ENCODE measurements at regions not wholly inside any gene's neighbourhood (a gene's known extent, or its start where the extent isn't known, plus 50 kb on each side); places are given as distances from the start of the nearest gene placed in this dataset.
"Not testable (repeated sequence)": the region's sequence is repeated elsewhere in the genome, so short reads cannot be mapped to it uniquely, and the experiment has no call there.

DNA sequence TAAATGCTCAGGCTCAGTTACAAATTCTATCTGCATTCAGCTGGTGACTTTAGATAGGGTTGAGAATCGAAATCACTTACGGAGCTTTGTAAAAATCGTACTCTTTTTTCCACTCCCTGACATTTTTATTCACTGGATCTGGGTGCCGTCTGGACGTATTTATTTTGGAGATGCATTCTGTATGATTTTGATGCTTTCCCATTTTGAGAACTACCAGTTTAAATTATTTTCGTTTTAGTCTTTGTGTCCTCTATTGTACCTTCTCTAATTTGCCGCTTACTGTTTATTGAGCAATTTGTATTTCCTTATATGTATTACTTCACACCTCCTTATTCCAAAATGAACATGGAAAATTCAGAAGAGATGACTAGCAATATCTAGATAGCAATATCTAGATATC is 96.2 kb downstream of the FASLG start:
- DNase-seq, result no peak

DNA sequence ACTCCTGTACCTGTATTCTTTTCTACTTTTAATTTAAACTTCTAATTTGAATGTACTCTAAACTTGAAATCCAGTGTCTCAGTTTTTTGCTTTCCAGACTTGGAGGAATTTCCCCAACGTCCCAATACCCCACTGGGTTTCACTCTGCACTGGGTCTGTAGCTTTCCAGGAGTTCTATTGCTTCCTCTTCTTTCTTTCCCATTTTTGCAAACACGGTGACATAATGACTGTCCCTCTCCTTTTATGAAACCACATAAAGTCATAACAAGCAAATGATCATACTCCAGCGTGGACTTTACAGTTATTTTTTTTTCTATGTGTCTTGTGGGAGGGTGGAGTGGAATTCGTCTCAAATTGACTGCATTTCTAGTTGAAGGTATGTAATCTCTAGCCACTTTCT is 97.1 kb downstream of the FASLG start:
- no peak for DNase-seq

DNA sequence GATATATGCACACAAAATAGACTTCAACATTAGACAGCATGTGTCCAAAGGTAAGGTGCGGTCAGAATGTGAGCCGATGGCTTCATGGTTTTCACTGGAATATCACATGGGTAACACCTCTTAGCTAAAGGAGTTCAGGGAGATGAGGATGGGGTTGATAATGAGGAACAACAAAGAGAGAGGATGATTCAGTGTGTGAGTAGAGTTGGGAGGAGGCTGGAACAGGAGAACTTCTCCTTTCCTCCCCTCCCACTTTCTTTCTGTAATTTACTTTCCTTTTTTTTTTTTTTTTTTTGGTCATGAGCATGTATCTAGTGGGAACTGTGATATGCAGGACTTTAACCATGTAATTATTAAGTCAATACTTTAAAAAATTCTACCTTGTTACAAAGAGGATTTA is 99.4 kb downstream of the FASLG start:
- DNase-seq, result no peak

DNA sequence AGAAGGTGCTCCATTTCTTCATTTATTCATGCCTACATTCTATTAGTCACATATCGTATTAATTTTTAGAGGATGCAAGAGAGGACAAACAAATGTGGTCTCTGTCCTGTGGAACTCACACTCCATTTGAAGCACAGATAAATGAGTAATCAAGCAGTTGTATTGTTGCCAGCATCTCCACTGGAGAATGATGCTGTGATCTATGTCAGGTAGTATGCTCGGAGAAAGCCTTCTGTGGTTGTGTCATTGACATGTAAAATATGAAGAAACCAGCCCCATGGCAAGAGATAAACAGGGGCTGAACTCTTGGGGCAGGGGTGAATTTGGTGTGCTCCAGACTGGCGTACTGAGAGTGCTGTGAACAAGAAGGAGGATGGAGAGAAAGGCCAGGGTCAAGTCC is 101.2 kb downstream of the FASLG start:
- no peak for DNase-seq

DNA sequence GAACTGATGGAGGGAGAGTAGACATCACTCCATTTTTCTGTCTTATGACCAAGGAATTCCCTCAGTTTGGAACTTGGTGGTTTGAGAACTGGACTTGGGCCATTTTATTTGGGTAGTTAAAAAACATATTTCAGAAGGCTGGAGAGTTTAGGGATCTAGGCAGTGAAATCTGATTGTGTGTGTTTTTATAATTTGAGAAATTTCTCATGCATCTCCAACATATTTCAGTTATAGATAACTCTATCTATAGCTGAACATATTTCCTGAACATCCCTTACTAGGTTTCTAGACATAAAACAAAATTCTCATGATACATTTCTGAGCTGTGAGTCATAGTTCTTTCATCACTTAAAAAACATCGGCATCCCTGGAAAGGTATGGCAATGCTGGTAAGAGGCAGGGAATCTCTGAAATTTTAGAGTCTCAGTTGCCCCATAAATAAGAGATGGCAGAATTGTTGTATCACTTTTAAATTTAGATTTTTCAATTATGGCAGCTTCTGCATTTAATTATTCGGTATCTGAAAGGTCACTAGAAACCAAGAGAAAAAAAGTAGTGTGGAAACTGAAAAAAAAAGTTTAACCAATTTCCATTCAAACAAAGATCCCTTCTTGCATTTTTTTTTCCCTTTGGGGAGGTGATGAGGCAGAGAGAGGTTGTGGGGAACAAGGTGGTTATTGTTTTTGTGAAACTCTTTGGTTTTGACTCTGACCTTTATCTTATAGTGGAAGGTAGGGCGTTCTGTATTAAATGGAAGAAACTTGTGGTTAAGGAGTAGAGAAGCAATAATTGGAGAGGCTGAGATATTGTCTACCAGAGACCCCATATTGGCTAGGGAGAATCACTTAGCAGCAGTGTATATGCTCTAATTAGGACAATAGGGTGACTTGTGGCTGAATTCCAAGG is 102.9 kb downstream of the FASLG start:
- no peak for DNase-seq

DNA sequence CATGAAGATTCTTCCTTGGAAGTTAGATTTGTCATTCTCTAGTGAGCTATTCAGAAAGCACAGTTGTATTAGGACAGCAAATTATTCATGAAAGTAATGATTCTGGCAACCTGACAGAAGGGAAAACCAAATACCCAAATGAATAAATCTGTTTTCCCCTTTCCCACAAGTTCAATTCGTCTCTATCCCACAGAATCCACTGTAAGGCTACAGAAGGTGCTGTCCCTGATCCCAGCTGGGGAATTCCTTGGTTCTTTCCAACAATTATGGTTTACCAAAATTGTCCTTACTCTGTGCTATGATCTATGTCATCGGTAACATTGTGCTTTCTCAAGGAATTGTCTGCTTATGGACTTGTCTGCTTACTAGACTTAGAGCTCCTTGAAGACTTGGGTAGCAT is 104.2 kb downstream of the FASLG start:
- no peak for DNase-seq

DNA sequence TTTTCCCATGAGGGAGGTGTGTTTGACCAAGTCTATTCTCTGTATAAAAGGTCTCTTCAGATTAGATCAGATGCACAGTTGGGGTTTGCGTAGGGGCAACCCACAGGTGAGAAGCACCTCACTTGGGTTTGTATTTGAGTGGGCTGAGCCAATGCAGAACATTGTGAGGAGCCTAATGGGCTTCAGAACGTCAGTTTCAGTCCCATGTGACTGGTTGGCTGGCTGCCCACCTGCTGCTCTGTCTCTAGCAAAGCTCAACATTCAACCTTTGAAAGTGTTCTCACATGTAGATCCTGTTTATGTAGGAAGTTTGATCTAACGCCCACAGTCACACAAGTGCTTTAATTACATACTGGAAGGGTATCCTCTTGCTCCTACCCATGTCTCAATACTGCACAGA is 105.5 kb downstream of the FASLG start:
- no peak for DNase-seq

DNA sequence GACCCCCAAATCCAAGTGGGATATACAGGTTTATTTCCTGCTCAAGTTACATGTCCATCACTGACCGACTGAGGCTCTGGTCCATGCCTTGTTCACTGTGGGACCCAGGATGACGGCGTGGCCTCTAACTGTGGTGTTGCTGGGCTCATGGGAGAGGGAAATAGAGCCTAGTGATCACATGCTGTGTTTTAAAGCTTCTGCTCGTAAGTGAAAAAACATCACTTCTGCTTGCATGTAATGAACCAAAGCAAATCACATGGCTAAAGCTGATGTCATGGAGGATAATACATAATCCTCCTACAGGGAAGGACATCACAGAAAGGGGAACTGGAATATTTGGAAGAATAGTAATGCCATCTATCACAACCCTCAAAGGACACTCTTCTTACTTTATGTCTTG is 107.6 kb downstream of the FASLG start:
- DNase-seq, result no peak

DNA sequence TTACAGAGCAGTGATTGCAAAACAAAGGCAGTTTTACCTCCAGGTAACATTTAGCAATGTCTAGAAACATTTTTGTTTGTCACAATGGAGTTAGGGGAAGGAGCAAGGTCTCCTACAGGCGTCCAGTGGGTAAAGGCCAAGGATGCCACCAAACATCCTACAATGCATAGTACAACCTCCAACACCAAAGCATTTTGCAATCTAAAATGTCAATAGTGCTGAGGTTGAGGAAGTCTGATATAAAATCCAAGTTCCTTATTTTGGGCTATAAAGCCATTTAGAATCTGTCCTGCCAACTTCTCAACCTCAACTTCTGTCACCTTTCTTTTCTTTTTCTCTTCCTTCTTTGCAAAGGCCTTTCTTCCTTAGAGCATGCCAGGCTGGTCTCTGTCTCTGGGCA is 111.2 kb downstream of the FASLG start:
- DNase-seq, result no peak

DNA sequence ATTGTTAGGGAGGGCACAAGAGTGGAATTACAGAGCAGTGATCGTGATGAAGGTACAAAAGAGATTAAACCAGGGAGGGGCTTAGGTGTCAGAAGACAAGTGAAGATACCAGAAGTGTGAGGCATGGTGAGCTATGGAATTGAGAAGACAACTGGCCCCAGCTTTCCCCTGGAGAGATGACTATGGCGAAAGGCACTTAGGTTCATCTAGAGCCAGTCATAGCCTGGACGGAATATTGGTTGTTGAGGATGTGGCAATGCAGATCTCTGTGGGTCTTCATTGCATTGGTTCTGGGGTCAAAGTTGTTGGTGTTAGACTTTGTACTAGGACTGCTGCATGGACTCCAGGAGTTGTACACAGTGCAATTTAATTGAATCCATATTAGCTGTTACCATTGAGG is 115.7 kb downstream of the FASLG start:
- DNase-seq, result no peak

DNA sequence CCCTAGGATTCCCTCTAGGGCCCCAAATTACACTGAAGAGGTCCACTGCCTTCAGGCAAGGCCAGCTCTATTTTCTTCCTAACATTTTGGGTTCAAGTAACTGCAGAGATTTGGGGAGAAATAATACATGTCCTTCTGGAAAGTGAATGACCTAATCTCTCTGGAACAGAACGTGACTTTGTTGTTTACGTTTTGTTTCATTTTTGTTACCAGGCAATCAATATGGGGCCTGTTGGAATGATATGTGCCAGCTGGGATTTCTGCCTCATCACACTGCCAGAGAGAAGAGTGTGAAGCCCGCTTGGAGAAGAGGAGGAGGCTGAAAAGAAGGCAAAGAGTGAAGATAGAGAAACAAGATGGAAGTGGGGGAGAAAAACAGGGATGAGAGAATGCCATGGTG is 116.7 kb downstream of the FASLG start:
- no peak for DNase-seq

DNA sequence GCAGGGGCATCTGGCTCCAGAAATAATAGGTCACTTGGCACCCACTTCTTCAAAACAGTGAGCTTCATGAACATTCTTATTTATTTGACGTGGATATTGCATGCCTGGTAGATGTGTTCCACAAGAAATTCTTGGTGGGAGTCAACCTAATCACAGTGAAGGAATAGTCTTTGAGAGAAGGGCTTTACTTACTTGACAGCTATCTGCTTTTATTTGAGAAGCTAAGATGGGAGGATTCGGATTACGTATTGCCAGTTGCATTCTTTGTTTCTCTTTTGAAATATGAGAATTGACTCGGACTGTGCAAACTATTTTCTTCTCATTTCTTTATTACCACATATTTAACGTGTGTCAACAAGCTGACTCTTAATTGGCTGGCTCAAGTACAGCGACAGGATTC is 117.2 kb downstream of the FASLG start:
- no peak for DNase-seq

DNA sequence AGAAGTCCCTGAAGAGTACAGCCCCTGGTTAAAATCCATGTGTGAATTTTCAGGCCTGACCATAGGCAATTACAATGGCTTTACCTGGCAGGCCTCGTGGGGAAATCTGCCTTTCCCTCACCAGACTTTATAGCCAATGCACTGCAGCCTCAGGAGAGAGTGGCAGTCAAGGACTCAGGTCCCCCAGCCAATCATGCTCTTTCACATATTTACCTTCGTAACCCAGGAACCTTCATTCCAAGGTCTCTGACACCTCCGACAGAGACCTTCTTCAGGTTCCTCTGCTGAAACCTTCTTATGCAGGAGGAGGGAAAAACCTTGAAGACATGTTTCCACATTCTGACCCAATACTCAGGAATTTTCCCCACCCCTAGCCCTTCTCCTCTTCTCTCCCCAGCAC is 118.9 kb downstream of the FASLG start:
- no peak for DNase-seq

DNA sequence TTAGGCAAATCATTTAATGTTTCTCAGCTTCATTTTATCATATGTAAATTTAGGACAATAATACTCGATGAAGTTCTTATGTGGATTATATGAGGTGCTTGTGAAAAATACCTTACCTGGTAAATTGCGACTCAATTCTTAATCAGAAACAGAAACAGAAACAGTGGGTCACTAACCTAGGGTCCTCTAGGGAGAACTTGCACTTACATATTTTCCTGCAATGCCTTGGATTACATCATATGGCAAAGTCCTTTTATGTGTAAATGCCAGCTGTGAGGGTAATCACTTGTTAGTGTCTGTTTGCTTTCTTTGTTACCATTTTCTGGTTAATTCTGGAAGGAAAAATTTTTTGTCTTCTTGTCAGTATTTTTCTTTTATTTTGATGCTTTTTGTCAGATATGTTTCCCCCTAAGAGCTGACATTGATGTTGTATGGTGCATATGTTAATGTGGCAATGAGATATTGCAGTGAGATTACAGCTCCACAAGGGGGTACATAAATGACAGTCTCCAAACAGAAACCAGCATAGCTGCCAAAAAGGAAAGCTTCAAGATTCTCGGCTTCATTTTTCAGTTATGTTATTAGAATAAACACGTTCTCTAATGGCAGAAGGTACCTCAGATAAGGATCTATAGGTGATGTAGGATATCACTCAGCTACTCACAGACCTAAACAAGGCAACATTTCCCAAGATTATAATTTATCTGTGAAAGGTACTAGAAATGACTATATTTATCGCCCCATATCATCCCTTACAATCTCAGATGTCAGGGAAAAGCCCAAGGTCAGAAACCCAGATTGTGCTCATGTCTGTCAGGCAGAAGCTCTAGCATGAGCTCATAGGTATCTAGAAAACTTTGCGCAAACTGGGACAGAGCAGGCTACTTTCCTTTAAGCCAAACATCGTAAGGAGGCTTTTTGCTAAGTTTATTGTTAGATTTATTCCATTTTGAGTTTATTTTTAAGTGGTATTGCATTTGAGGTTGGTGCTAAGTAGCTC is 119.9 kb downstream of the FASLG start:
- DNase-seq, result no peak

DNA sequence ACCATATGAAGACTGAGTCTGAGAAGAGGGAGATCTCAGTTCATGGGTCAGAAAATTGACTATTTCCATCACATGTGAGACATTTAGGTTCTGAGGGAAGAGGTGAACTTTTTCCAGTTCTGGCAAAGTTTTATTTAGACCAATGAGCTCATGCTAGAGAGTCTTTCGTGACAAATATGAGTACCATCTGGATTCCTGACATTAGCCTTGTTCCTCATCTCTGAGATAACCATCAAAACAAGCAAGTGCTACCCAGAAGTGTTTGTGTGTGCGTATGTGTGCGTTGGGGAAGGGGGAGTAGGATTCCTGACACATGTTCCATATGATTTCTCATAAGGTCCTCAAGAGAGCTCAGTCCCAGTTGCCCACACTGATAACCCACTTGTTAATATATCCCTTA is 120.6 kb downstream of the FASLG start:
- no peak for DNase-seq

DNA sequence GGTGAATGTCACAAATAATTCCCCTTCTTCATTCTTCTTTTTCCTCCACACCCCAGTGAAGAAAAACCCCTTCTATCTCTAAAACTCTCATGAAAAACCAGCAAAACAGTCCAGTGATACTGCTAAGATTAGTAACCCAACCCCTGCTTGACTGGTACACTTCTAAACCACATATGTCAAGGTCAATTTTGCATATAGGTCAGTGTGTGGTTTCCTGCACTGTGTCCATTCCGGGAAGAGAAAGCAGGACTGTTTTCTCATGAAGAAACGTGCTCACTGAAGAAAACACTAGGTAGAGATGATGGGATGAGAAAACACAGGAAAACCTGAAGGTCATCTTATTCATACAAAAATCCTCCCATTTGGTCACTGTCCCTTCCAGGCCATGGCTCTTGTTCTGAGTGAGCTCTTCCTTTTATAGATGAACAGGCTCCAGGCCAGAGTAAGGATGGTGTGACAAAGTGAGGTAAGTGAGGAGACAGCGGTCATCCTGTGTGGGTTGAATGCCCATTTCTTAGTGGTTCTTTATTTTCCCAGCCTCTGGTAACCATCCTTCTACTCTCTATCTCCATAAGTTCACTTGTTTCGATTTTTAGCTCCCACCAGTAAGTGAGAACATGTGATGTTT is 122.7 kb downstream of the FASLG start:
- no peak for DNase-seq

DNA sequence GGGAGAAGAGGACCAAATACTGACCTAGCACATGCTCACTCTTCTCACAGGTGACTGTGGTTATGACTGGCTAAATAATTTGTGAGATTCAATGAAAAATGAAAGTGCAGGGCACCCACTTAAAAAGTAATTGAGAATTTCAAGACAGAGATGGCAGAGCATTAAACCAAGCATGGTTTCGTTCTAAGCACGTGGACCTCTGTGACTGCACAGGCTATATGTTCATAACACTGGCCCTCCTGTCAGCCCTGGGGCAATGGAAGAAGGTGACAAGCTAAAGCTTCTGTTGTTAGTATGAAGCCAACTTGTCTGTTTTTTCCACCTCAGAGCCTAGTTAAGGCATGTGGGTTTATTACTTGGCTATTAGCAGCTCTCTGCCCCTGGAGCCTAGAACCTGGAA is 130.9 kb downstream of the FASLG start:
- no peak for DNase-seq

DNA sequence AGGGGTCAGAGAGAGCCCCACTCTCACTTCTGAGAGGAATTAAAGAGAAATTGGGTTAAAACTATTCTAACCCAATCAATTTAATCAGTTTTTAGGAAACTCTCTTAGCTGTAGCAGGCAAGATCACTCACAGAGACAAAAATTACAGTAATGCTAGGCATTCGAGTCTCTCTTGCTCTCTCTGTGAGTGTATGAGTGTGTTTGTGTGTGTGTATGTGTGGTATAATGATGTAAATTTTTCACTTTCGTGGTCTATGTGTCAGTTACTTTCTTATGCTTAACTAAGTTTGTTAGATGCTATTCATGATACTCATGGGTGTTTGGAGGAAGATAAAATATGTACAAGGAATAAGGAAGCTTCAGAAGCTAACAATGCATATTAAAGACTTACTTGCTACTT is 131.3 kb downstream of the FASLG start:
- DNase-seq, result no peak

DNA sequence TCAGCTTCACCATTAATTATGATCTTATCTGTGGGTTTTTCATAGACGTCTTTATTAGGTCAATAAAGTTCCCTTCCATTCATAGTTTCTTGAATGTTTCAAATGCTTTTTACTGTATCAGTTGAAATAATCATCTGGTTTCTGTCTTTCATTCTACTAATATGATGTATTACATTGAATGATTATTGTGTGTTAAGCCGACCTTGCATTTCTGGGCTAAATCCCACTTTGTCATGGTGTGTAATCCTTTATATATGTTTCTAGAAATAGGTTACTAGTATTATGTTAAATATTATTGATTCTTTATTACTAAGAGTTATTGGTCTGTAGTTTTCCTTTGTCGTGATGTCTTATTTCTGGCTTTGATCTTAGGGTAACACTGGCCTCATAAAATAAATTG is 134.9 kb downstream of the FASLG start:
- DNase-seq, result no peak

DNA sequence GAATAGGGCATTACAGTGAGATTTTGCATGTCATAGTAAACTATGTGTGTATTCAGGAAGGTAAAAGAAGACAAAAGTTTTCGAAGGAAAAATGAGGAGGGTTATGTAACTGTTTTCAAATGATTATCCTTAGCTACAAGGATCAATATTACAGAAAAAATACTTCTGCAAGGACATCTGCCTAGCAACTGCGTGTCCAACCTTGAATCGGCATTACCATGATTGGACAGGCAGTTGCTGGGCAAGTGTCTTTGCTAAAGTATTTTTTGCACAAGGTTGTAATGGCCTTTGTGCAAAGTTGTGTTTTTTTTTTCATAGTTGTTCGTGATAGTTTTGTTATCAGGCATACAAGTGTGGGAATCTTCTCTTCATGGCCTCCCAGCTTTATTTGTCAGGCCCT is 136.8 kb downstream of the FASLG start:
- DNase-seq, result no peak

DNA sequence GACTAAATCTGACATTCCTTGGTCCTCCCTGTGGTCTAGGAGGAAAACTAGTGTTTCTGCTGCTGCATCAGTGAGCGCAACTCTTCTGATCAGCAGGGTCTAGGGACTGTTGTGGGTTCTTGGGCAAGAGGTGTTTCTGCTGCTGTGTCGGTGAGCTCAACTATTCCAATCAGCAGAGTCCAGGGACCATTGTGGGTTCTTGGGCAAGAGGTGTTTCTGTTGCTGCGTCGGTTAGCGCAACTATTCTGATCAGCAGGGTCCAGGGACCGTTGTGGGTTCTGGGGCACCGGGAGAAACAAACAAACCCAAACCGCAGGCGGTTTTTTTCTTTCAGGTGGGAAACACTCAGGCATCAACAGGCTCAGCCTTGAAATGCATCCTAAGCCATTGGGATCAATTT is 140.9 kb downstream of the FASLG start:
- DNase-seq, result not testable (repeated sequence)

DNA sequence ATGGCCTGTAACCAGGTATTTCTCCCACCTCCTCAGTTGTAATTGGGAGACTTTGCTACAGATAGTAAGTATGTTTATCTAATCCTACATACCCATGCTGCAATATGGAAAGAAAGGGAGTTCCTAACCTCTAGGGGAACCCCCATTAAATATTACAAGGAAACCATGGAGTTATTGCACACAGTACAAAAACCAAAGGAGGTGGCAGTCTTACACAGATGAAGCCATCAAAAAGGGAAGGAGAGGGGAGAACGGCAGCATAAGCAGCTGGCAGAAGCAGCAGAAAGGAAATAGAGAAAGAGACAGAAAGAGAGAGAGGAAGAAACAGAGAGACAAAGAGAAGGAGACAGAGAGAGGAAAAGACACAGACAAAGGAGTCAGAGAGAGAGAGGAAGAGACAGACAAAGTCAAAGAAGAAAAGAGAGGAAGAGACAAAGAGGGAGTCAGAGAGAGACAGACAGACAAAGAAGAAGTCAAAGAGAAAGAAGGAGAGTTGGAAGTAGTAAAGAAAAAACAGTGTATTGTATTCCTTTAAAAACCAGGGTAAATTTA is 142.9 kb downstream of the FASLG start:
- DNase-seq, result no peak

DNA sequence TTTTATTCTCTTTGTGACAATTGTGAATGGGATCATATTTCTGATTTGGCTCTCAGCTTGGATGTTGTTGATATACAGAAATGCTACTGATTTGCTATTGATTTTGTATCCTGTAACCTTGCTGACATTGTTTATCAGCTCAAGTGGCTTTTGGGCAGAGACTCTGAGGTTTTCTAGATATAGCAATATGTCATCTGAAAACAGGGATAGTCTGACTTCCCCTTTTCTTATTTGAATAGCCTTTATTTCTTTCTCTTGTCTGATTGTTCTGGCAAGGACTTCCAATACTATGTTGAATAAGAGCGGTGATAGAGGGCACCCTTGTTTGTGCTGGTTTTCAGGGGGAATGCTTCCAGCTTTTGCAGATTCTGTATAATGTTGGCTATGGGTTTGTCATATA is 150.8 kb downstream of the FASLG start:
- DNase-seq, result no peak
